ENCODE measurements at regions not wholly inside any gene's neighbourhood (a gene's known extent, or its start where the extent isn't known, plus 50 kb on each side); places are given as distances from the start of the nearest gene placed in this dataset.

- no CpG with 5 or more reads among the region's 1 CpG for WGBS (ENCODE audit: insufficient coverage)
- Histone ChIP-seq H3K27ac (ENCODE audit: low read length) (no peak overlapping the region), H3K4me1 (ENCODE audit: control insufficient read depth in 1 of 2, extremely low read depth in 1 of 2, insufficient read depth in 2 of 2, low read length in 2 of 2) (no peaks in the 10 kb centered on the region), H3K36me3 (ENCODE audit: control insufficient read depth in 2 of 2, extremely low read depth in 1 of 2, insufficient read depth in 1 of 2, low read length in 1 of 2) (no peaks in the 10 kb centered on the region), H3K9me3 (no peaks in the 10 kb centered on the region), H3K27me3 (replicated peaks in 1 of 2; ENCODE audit: control insufficient read depth in 2 of 2, extremely low read depth in 1 of 2, insufficient read depth in 2 of 2, low read length in 1 of 2) (peaks cover 0 to 4% of the 10 kb centered on the region in 2 experiments), H3K4me3 (ENCODE audit: control insufficient read depth in 1 of 2, extremely low read depth in 1 of 2, low read length in 1 of 2) (no peak overlapping the region)
- H3K4me1 Mint-ChIP-seq, result no peaks in the 10 kb centered on the region
- H3K4me3 Mint-ChIP-seq, result no peak overlapping the region
- no peak for DNase-seq
- no peak overlapping the region for H3K27ac Mint-ChIP-seq
- POLR2A ChIA-PET, result no interaction called here
- no peaks in the 10 kb centered on the region for H3K9me3 Mint-ChIP-seq
- ATAC-seq (replicated peaks in 1 of 4), result no peak
- CTCF ChIA-PET, result no interaction called here
- peaks cover 8 to 13% of the 10 kb centered on the region in 2 donors for H3K27me3 Mint-ChIP-seq
- H3K36me3 Mint-ChIP-seq, result no peaks in the 10 kb centered on the region
Observed at GRCh38 chr13:109924376-109924775, 138.0 kb upstream of the IRS2 start.

GRCh38 chr13:109922518-109922917, 136.1 kb upstream of the IRS2 start:
- no peaks in the 10 kb centered on the region for H3K4me1 Mint-ChIP-seq
- peaks cover 0 to 4% of the 10 kb centered on the region in 2 experiments for H3K27me3 ChIP-seq (replicated peaks in 1 of 2; ENCODE audit: control insufficient read depth in 2 of 2, extremely low read depth in 1 of 2, insufficient read depth in 2 of 2, low read length in 1 of 2)
- H3K4me1 ChIP-seq (ENCODE audit: control insufficient read depth in 1 of 2, extremely low read depth in 1 of 2, insufficient read depth in 2 of 2, low read length in 2 of 2), result no peaks in the 10 kb centered on the region
- no CpG with 5 or more reads among the region's 2 CpGs for WGBS (ENCODE audit: insufficient coverage)
- ATAC-seq (replicated peaks in 1 of 4), result no peak
- ChIA-PET CTCF (no interaction called here), POLR2A (no interaction called here)
- H3K36me3 ChIP-seq (ENCODE audit: control insufficient read depth in 2 of 2, extremely low read depth in 1 of 2, insufficient read depth in 1 of 2, low read length in 1 of 2), result no peaks in the 10 kb centered on the region
- no peak overlapping the region for H3K27ac ChIP-seq (ENCODE audit: low read length)
- no peak overlapping the region for H3K4me3 Mint-ChIP-seq
- H3K9me3 Mint-ChIP-seq, result no peaks in the 10 kb centered on the region
- no peak for DNase-seq
- peaks cover 8 to 13% of the 10 kb centered on the region in 2 donors for H3K27me3 Mint-ChIP-seq
- no peaks in the 10 kb centered on the region for H3K9me3 ChIP-seq
- no peaks in the 10 kb centered on the region for H3K36me3 Mint-ChIP-seq
- H3K4me3 ChIP-seq (ENCODE audit: control insufficient read depth in 1 of 2, extremely low read depth in 1 of 2, low read length in 1 of 2), result no peak overlapping the region
- H3K27ac Mint-ChIP-seq, result no peak overlapping the region

- H3K36me3 ChIP-seq (ENCODE audit: control insufficient read depth in 2 of 2, extremely low read depth in 1 of 2, insufficient read depth in 1 of 2, low read length in 1 of 2), result no peaks in the 10 kb centered on the region
- WGBS (ENCODE audit: insufficient coverage), result 94% methylated on average over 3 of the region's 4 CpGs
- H3K4me1 ChIP-seq (ENCODE audit: control insufficient read depth in 1 of 2, extremely low read depth in 1 of 2, insufficient read depth in 2 of 2, low read length in 2 of 2), result no peaks in the 10 kb centered on the region
- no peak overlapping the region for H3K4me3 ChIP-seq (ENCODE audit: control insufficient read depth in 1 of 2, extremely low read depth in 1 of 2, low read length in 1 of 2)
- no peak overlapping the region for H3K27ac ChIP-seq (ENCODE audit: low read length)
- H3K4me1 Mint-ChIP-seq, result no peaks in the 10 kb centered on the region
- H3K9me3 ChIP-seq, result no peaks in the 10 kb centered on the region
- ChIA-PET CTCF (interaction anchor here in 1 of 2 donors (0.7 kb wide), 1 partner anchor 617 kb away, joined by 3 read pairs; no protein-coding TSS in a partner anchor), POLR2A (no interaction called here)
- ATAC-seq (replicated peaks in 1 of 4) (no peak), DNase-seq (no peak)
- H3K27me3 Mint-ChIP-seq, result peaks cover 8 to 13% of the 10 kb centered on the region in 2 donors
- no peak overlapping the region for H3K4me3 Mint-ChIP-seq
- peaks cover 0 to 4% of the 10 kb centered on the region in 2 experiments for H3K27me3 ChIP-seq (replicated peaks in 1 of 2; ENCODE audit: control insufficient read depth in 2 of 2, extremely low read depth in 1 of 2, insufficient read depth in 2 of 2, low read length in 1 of 2)
- no peak overlapping the region for H3K27ac Mint-ChIP-seq
- no peaks in the 10 kb centered on the region for H3K9me3 Mint-ChIP-seq
- H3K36me3 Mint-ChIP-seq, result no peaks in the 10 kb centered on the region
Observed at GRCh38 chr13:109919715-109920375, 133.5 kb upstream of the IRS2 start.

- Histone ChIP-seq H3K36me3 (ENCODE audit: control insufficient read depth in 2 of 2, extremely low read depth in 1 of 2, insufficient read depth in 1 of 2, low read length in 1 of 2) (no peaks in the 10 kb centered on the region), H3K27me3 (replicated peaks in 1 of 2; ENCODE audit: control insufficient read depth in 2 of 2, extremely low read depth in 1 of 2, insufficient read depth in 2 of 2, low read length in 1 of 2) (peaks cover 0 to 4% of the 10 kb centered on the region in 2 experiments), H3K4me3 (ENCODE audit: control insufficient read depth in 1 of 2, extremely low read depth in 1 of 2, low read length in 1 of 2) (no peak overlapping the region), H3K27ac (ENCODE audit: low read length) (no peak overlapping the region), H3K9me3 (no peaks in the 10 kb centered on the region), H3K4me1 (ENCODE audit: control insufficient read depth in 1 of 2, extremely low read depth in 1 of 2, insufficient read depth in 2 of 2, low read length in 2 of 2) (no peaks in the 10 kb centered on the region)
- WGBS (ENCODE audit: insufficient coverage), result 92% methylated on average over 5 of the region's 9 CpGs
- Mint-ChIP-seq H3K4me1 (no peaks in the 10 kb centered on the region), H3K27ac (no peak overlapping the region), H3K9me3 (no peaks in the 10 kb centered on the region), H3K36me3 (no peaks in the 10 kb centered on the region), H3K4me3 (no peak overlapping the region), H3K27me3 (peaks cover 10 to 13% of the 10 kb centered on the region in 2 donors)
- ATAC-seq (replicated peaks in 1 of 4) (no peak), DNase-seq (no peak)
- ChIA-PET POLR2A (no interaction called here), CTCF (no interaction called here)
Observed at GRCh38 chr13:109918179-109918711, 131.9 kb upstream of the IRS2 start.

GRCh38 chr13:109917422-109917821, 131.0 kb upstream of the IRS2 start:
- no peak overlapping the region for H3K4me3 ChIP-seq (ENCODE audit: control insufficient read depth in 1 of 2, extremely low read depth in 1 of 2, low read length in 1 of 2)
- no peak overlapping the region for H3K27ac ChIP-seq (ENCODE audit: low read length)
- no peaks in the 10 kb centered on the region for H3K9me3 Mint-ChIP-seq
- H3K4me3 Mint-ChIP-seq, result no peak overlapping the region
- H3K27me3 ChIP-seq (replicated peaks in 1 of 2; ENCODE audit: control insufficient read depth in 2 of 2, extremely low read depth in 1 of 2, insufficient read depth in 2 of 2, low read length in 1 of 2), result peaks cover 0 to 4% of the 10 kb centered on the region in 2 experiments
- no peak overlapping the region for H3K27ac Mint-ChIP-seq
- H3K36me3 Mint-ChIP-seq, result no peaks in the 10 kb centered on the region
- H3K27me3 Mint-ChIP-seq, result peaks cover 12 to 13% of the 10 kb centered on the region in 2 donors
- H3K9me3 ChIP-seq, result no peaks in the 10 kb centered on the region
- ATAC-seq (replicated peaks in 1 of 4) (no peak), DNase-seq (no peak)
- no peaks in the 10 kb centered on the region for H3K4me1 Mint-ChIP-seq
- CTCF ChIA-PET, result no interaction called here
- H3K36me3 ChIP-seq (ENCODE audit: control insufficient read depth in 2 of 2, extremely low read depth in 1 of 2, insufficient read depth in 1 of 2, low read length in 1 of 2), result no peaks in the 10 kb centered on the region
- no CpG with 5 or more reads among the region's 1 CpG for WGBS (ENCODE audit: insufficient coverage)
- no peaks in the 10 kb centered on the region for H3K4me1 ChIP-seq (ENCODE audit: control insufficient read depth in 1 of 2, extremely low read depth in 1 of 2, insufficient read depth in 2 of 2, low read length in 2 of 2)
- POLR2A ChIA-PET, result interaction anchor here in 1 of 2 donors (0.6 kb wide), 1 partner anchor 1656 kb away, joined by 3 read pairs; no protein-coding TSS in a partner anchor

- DNase-seq, result no peak
- no peak for ATAC-seq (replicated peaks in 1 of 4)
- no peaks in the 10 kb centered on the region for H3K4me1 ChIP-seq (ENCODE audit: control insufficient read depth in 1 of 2, extremely low read depth in 1 of 2, insufficient read depth in 2 of 2, low read length in 2 of 2)
- Mint-ChIP-seq H3K27me3 (peaks cover 0 to 18% of the 10 kb centered on the region in 2 donors), H3K27ac (no peak overlapping the region), H3K36me3 (no peaks in the 10 kb centered on the region), H3K4me1 (no peaks in the 10 kb centered on the region), H3K9me3 (no peaks in the 10 kb centered on the region), H3K4me3 (no peak overlapping the region)
- no peaks in the 10 kb centered on the region for H3K9me3 ChIP-seq
- POLR2A ChIA-PET, result no interaction called here
- H3K27ac ChIP-seq (ENCODE audit: low read length), result no peak overlapping the region
- CTCF ChIA-PET, result no interaction called here
- H3K27me3 ChIP-seq (replicated peaks in 1 of 2; ENCODE audit: control insufficient read depth in 2 of 2, extremely low read depth in 1 of 2, insufficient read depth in 2 of 2, low read length in 1 of 2), result peaks cover 0 to 4% of the 10 kb centered on the region in 2 experiments
- WGBS (ENCODE audit: insufficient coverage), result no CpG with 5 or more reads among the region's 3 CpGs
- no peaks in the 10 kb centered on the region for H3K36me3 ChIP-seq (ENCODE audit: control insufficient read depth in 2 of 2, extremely low read depth in 1 of 2, insufficient read depth in 1 of 2, low read length in 1 of 2)
- H3K4me3 ChIP-seq (ENCODE audit: control insufficient read depth in 1 of 2, extremely low read depth in 1 of 2, low read length in 1 of 2), result no peak overlapping the region
Observed at GRCh38 chr13:109913936-109914510, 127.6 kb upstream of the IRS2 start.

Data from T-cell (primary cell).